CD4-positive, alpha-beta T cell treated with Interleukin-2 at 100 ng/mL for 4 hours (primary cell): ENCODE measurements at regions not wholly inside any gene's neighbourhood (a gene's known extent, or its start where the extent isn't known, plus 50 kb on each side); places are given as distances from the start of the nearest gene placed in this dataset.

Source experiments
- DNase-seq: peaks from one replicate; pipeline ENCODE4 v3.0.0-alpha.2; 2020; ENCODE audit warnings: low spot score

DNA sequence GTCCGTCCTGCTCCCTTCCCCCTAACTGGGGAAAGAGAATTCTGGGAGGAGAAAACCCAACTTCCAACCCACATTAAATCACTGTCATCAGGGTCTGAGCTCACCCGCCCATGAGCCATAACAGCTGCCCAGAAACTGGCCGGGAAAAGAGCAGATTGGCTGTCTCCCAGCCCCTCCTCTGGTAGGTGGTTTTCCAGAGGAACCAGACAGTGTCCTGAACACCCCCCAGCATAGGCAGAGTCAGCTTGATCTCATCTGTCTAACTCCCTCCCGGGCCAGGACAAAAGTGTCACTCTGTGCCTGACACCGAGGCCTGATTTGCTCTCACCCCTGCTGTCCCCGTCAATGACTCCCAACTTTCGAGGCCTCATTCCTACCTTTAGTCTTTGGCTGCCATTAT lies 197.0 kb downstream of the AXIN2 start:
- DNase-seq: no peak

DNA sequence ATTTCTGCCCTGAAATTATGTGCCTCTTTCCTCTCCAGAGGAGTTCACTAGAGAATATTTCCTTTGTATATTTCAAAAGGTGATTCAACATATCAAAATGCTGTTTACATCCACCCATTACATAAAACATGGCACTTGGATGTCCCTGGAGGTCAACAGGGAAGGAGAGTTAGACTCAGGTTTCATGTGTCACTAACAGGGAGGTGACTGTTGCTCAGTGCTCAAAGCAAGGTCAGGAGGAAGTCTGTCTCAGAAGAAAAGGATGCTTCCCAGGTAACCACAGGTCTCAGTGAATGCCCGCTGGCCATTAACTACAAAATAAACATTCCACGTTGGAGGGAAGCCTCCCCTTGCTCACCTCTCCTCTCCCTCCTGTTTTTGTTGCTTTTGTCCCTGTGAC lies 198.6 kb downstream of the AXIN2 start:
- no peak for DNase-seq

DNA sequence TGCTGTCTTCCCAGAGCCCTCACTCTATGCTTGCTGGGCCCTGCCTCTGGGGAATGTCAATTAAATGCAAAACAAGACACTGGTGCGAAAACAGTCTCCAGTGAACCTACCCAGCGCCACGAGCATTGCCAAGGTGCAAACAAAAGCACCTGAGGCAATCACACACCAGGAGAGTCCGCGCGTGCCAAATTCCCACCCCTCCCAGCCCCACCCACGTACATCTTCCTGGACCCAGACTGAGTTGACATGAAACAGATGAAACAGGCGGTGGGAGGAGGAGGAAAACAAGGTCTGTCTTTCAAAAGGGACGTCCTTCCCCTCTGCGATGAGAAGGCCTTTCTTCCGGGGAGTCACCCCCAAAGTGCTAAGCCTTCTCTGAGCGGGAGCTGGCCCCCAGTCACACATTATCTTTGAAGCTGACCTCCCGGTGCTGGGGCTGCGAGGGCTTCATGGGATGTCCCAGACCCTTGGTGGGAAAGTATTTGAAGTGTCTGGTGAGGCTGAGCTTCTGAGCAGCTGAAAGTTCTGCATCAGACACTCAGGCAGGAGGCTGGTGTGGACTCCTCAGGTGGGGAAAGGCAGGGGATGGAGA lies 200.4 kb downstream of the AXIN2 start:
- DNase-seq: no peak

DNA sequence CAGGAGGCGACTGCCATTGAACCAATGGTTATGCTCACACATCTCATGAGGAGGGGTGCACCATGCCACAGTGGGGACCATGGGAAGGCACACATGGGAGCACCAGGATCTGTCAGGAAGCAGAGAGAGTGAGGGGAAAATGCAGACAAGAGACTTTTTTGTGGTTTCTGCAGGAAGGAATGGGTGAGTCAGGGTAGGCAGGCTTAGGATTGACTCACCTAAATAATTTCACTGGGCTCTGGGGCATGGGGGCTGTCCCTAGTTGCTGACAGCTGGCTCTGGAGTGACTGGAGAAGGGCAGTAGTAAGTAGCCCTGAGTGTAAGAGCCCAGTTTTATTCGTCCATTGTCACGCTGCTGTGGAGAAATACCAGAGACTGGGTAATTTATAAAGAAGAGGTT lies 202.4 kb downstream of the AXIN2 start:
- no peak for DNase-seq

DNA sequence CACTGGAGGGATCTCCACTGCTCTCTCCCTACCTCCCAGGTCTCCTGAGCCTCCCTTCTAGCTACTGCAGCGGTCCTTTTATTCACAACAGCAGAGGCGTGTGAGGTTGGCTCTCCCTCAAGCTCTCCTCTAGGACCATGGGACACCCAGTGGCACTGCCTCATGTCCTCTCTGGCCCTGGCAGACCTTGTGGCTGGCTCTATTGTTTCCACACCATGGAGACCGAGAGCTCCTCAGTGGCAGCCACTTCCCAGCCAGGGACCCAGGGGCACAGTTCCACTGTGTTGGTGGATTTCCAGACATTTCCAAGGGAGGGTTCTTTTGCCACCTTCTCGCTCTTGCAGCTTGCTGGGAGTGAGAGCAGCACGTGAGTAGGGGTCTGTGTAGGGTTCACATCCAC lies 204.9 kb downstream of the AXIN2 start:
- no peak for DNase-seq

DNA sequence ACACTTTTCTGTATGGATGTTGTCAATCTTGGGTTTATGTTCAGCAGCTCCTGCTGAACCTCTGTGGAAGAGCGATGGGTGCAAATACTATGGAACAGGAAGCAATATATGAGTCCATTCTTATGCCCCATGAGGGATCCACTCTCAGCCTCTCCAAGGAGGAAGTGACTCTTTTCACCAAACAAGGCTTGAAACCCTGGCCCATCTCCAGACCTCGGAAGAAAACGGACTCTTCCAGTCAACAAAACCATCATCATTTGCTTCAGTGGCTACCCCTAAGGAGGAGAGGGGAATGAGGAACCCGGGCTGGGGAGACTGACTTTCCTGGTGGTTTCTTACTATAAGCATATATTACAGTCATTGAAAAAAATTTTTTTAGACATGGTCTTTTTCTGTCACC lies 206.2 kb downstream of the AXIN2 start:
- DNase-seq: no peak

DNA sequence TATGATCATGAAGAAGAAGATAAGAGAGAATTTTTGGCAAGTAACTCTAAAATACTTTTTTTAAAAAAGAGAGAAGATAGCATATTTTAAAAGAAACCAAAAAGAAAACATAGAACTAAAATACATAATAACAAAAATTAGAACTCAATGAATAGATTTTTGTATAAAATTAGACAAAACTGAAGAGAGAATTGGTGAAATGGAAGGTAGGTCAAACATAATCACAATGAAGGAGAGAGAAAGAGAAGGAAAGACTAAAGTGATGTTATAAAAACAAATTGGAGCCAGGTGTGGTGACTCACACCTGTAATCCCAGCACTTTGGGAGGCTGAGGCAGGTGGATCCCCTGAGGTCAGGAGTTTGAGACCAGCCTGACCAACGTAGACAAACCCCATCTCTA lies 211.5 kb downstream of the AXIN2 start:
- DNase-seq: no peak

DNA sequence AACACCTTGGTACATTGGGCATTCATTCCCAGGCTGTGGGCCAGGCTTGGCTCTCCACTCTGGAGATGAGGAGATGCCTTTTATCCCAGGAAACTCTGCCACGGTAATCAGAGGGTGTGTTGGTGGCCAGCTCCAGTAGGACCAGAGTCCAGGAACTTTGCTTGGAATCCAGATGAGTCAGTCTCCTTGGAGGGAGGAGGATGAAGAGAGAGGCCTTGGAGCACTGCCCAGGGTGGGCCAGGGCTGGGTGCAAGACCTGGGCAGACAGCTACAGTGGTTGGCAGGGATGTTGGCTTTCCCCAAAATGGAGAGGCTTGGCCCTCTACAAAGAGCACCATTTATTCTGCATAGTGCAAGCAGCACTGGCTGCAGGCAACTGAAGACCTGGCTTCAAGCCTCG lies 209.0 kb downstream of the RGS9 start:
- no peak for DNase-seq

DNA sequence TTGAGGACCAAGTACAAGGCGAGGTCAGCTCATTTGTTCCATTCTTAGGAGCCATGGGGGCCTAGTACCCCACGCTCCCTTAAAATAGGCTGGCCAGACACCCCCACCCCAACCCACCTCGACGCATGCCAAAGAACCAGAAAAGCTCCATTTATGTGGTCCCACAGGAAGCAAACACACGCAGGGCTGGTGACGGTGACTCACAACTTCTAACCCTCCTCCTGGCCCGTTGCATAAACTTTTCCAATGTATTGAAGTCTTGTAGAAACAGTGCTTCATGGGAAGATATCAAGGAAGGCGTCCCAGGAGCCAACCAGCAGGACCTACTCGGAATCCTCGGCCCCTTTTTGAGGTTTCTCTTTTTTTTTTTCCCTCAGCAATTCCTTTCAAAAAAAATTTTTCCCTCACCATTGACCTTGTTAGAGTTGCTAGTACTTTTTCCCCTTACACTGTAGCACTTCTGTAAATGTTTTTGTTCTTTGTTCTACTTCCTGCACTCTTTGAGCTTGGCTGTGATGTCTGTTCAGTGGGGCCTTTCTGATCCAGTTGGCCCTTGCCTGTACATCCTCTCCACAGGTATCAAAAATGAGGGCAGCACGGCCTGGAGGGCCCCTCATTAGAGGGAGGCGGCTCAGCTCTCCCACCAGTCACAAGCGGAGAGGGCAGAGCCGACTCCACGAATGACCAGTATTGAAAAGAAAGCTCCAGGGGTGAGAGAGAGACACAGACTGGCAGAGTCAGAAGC lies 208.3 kb downstream of the RGS9 start:
- DNase-seq: no peak

DNA sequence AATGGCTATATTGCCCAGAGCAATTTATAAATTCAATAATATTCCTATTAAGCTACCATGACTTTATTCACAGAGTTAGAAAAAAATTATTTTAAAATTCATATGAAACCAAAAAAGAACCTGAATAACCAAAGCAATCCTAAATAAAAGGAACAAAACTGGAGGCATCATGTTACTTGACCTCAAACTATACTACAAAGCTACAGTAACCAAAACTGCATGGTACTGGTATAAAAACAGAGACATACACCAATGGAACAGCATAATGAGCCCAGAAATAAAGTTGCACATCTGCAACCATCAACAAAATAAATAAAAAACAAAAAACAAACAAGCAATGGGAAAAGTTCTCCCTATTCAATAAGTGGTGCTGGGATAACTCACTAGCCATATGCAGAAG lies 203.2 kb downstream of the RGS9 start:
- DNase-seq: no peak

DNA sequence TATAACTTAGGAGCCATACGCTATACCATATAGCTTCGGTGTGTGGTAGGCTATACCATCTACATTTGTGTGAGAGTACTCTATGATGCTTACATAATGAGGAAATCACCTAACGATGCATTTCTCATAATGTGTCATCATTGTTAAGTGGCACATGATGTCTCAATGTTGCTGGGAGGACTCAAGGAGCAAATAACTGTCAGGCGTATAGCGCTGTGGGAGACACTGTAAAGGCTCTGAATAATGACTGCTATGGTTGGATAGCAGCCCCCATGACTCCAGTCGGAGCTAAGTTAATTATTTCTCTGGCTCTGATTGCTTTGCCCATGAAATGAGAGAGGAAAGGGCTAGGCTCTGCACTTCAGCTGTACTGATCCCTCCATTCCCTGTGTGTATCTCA lies 197.2 kb downstream of the RGS9 start:
- DNase-seq: no peak

DNA sequence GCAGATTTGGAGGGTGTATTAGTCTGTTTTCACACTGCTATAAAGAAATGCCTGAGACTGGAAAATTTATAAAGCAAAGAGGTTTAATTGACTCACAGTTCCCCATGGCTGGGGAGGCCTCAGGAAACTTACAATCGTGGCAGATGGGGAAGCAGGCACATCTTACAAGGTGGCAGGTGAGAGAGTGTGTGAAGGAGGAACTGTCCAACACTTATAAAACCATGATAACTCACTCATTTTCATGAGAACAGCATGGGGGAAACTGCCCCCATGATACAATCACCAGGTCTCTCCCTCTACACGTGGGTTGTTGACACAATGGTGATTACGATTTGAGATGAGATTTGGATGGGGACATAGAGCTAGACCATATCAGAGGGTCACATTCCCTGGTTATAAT lies 195.6 kb downstream of the RGS9 start:
- DNase-seq: no peak

DNA sequence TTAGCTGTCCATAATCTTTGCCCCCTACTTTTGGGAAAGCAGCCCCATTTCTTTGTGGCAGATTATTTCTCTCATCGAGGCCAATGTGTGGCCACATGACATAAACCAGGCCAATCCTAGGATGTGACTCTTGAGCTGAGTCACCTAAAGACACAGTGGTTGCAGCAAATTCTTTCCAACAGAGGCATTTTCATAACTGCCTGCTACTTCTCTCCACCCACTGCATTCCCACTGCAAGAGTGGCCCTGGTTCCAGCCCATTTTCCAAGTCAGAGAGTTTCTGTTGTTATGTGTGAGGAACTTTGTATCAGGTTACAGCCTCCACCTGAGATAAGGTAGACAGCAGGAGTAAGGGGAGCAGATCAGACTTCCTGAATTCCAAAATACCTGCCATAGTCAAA lies 195.2 kb downstream of the RGS9 start:
- DNase-seq: no peak

DNA sequence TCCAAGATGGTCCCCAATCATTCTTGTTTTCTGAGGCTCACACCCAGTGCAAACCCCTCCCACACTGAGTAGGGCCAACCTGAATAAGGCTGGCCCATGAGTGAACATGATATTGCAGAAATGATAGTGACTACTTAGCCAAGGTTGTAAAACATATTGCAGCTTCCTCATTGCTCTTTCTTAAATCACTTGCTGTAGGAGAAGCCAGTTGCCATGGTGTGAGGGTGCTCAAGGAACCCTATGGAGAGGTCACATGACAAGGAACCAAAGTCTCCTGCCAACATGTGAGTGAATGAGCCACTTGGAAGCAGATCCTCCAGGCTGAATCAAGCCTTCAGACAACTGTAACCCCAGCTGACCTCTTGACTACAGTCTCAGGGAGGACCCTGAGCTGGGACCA lies 191.4 kb downstream of the RGS9 start:
- DNase-seq: no peak

DNA sequence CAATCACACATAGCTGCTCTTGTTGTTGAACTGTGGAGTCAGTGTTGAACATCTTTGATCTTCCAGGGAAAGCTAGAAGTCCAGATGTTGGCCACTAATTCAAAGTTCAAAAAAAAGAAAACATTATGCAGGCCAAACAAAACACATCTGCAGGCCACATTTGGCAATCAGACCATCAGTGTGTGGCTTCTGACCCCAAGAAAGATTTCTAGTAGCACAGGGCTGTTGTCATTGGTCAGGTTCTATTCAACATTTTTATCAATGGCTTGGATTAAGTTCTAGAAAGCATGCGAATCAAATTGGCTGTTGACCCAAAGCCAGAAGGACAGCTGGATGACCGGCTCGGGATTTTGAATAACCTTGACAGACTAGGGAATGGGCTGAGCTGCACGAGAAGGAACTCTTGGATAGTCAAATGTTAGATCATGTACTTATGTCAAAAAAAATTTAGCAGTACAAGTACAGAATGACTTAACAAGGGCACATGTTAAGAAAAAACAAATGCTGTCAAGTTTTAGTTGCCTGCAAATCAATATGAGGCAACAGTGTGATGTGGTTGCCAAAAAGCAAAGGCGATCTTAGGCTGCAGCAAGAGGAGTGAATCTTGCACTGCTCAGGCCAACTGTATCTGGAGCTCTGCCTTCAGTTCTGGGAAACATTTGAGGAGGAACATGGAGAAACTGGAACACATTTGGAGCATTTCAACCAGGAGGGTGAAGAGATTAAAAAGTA lies 187.6 kb downstream of the RGS9 start:
- DNase-seq: no peak

DNA sequence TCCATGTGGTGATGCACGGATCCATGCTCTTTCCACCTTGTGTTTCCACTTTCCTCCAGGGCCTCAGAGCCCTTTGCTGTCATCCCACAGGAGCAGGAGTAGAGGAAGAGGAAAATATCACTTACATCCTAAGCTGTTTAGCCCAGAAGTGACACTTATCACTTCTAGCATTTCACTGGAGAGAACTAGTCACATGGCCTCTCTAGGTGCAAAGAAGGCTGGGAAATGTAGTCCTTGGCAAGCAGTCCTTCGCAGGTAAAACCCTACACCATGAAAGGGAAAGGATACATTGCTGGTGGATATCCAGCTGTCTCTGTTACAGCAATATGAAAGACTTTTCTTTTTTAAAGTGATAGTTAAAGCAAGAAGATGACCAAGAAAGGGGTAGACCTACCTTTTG lies 185.9 kb downstream of the RGS9 start:
- DNase-seq: no peak

DNA sequence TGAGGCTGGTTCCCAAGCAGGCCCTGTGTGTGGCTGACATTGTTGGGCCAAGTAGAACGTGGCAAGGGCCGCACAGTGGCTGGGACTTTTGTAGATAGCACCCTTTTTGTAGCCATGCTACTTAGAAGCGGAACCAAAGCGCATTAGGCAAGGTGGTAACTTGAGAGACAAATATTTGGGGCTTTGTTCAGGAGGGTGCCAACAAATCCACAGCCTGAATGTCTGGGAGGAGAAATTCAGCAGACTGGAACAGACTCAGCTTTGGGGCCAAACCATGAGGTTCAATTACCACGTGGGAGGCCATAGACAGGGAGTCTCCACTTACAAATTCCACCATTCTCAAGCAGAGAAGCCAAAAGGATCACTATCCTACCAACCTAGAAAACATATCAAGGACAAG lies 183.7 kb downstream of the RGS9 start:
- no peak for DNase-seq

DNA sequence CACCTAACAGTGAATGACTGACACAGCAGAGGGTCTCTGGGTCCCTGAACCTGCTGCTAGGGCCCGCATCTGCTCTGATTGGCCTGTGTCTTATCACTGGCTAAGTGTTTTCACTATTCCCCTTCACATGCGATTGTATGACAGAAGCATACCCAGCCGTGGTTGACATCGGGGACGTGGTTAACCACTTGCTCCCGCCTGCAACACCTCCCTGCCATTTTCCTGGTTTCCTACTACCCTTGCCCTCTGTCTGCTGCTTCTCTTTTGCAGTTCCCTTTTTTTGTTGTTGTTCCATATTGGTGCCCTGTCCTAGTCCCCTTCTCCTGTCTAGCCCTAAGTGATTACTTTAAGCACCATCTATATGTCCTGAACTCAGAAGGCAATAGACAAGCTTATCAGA lies 177.0 kb downstream of the RGS9 start:
- DNase-seq: no peak

DNA sequence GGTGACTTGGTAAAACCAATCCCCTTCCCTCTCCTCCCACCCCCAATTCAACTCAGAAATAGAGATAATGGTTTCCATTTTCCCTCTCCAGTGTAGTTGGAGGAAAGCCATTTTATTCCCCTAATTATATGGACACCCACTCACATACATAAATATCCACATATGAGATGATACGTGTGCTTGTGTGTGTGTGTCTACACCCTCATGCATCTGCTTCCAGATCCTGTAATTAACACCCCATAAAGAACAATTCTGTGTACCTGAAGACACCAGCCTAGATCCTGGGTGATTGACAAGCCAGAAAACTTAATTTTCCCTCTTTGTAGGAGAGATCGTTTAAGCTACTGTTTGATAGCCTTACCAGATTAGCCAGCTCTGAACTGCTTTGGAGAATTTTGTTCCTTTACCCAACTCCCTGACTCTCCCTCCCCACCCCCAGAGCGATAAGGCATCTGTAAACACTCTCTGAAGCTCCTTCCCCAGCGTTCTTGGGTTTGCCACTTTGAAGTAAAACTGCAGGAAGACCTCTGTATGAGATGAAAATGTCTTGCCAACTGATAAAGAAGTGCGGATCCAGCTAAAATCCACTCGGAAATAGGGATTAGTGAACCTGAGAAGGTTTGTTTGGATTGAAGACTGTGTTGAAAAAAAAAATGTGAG lies 175.7 kb downstream of the RGS9 start:
- no peak for DNase-seq

DNA sequence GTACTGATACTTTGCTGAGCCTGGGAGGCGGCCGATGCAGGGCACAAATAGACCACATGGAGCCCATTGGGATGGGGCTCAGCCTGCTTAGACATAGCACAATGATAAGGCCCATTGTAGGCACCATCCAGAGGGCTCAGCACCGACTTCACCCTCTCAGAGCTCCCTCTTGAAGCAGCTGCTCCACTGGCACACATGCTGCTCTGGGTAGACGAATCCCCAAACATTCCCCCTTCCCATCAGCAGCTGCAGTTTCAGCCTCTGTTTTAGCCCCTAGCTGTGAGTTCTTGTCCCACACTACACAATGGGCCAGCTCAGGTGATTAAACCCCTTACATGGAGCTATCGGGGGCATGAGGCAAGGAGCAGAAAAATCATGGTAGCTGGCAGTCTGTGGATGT lies 174.1 kb downstream of the RGS9 start:
- no peak for DNase-seq

DNA sequence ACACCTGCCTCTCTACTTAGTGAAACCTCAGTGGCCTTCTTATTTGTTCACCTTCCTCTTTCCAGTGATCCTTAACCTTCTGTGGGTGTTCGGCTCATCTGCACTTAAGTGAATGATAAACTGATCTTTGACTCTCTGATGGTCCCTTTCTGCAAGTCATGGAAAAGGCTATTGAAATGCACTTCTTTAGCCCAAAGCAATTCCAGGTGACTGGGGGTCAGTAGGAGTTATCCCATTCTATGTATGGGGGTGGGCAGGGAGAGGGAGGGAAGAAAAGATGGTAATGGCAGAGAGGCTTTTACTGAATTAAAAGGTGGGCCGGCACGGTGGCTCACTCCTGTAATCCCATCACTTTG lies 170.8 kb downstream of the RGS9 start:
- DNase-seq: no peak

DNA sequence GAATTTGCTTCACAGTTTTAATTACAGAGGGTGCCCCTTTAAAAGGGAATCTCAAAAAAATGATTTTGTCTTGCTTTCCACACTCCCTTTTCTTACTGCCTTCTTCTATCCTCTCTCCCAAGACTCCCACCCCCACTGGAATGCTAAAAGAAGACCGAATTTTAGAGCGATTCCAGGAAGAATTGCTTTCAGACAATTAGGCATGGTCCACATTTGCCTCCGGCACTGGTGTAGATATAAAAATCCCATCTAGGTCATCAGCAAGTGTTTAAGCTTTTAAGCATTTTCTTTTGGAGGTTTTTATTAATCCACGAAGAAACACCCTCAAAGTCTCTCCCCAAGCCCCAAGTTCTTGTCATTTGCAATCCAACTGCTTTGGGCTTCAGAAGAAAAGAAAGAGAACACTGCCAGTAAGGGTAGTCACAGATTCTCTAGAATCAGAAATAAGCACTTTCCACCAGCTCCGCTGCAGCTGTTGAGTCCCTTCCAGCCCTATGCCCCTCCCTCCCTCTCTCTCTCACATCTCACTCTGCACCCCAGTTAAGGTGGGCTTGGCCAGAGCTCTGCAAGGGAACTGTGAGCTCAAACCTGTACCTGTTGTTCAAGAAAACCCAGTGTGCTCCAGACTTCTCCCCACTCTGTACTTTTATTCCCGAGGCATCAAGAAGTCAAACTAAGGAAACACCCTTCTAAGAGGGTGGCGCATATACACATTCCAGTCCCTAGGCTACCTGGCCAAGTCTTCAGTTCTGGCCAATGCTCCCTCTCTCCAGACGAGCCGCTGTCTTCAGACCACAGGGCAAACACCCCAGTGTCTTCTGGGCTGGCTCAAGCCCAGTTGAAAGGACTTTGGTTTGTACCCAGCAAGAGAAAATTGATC lies 170.2 kb downstream of the RGS9 start:
- no peak for DNase-seq
